ENCODE measurements at regions not wholly inside any gene's neighbourhood (a gene's known extent, or its start where the extent isn't known, plus 50 kb on each side); places are given as distances from the start of the nearest gene placed in this dataset.

DNA sequence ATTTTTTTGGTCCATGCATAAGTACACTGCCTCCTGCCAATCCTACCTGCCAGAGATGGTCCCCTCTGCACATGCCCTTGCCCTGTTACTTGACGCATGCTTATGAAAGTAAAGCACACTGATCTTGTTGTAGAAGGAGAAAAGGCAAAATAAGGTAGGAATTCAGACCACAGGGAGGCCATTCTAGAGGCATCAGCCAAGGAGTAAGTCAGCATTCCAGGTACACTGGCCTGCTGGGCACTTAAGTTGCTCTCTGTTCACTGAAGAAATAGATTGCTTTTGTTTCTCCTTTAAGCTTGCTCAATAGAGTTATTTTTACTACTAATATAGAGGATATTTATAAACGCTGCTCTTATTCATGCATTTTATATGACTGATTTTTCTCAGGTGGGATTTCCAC lies 604.4 kb downstream of the TDRD15 start:
- TF ChIP-seq, protein P1, sequence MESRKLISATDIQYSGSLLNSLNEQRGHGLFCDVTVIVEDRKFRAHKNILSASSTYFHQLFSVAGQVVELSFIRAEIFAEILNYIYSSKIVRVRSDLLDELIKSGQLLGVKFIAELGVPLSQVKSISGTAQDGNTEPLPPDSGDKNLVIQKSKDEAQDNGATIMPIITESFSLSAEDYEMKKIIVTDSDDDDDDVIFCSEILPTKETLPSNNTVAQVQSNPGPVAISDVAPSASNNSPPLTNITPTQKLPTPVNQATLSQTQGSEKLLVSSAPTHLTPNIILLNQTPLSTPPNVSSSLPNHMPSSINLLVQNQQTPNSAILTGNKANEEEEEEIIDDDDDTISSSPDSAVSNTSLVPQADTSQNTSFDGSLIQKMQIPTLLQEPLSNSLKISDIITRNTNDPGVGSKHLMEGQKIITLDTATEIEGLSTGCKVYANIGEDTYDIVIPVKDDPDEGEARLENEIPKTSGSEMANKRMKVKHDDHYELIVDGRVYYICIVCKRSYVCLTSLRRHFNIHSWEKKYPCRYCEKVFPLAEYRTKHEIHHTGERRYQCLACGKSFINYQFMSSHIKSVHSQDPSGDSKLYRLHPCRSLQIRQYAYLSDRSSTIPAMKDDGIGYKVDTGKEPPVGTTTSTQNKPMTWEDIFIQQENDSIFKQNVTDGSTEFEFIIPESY (IDR thresholded peaks at IDR 0.05; ENCODE audit: extremely low read depth, insufficient replicate concordance, low read length) = no peak
- TF ChIP-seq ZNF274 (IDR thresholded peaks at IDR 0.05; ENCODE audit: low read depth, low read length) (no peak), POLR2AphosphoS5 (IDR thresholded peaks at IDR 0.05; ENCODE audit: low read depth, low read length) (no peak), CBX3 (IDR thresholded peaks at IDR 0.05; ENCODE audit: low read depth) (no peak), POLR2A (IDR thresholded peaks at IDR 0.05; ENCODE audit: borderline replicate concordance, extremely low read depth, insufficient read depth, insufficient read length) (no peak), EGR1 (IDR thresholded peaks at IDR 0.05; ENCODE audit: low read depth) (no peak), EZH2 (IDR thresholded peaks at IDR 0.05) (no peak), ELF1 (IDR thresholded peaks at IDR 0.05; ENCODE audit: borderline replicate concordance, low read depth) (no peak), CTCF (IDR thresholded peaks at IDR 0.05 in 2 of 3, conservative IDR thresholded peaks at IDR 0.05 in 1 of 3; ENCODE audit: borderline replicate concordance in 1 of 3, insufficient read depth in 1 of 3, low read depth in 2 of 3, low read length in 2 of 3) (no peak), RAD21 (IDR thresholded peaks at IDR 0.05; ENCODE audit: low read depth) (no peak), MAX (IDR thresholded peaks at IDR 0.05) (no peak), FOSL1 (IDR thresholded peaks at IDR 0.05; ENCODE audit: low read depth) (no peak), YY1 (IDR thresholded peaks at IDR 0.05; ENCODE audit: extremely low read depth, insufficient replicate concordance, low read depth, low read length) (no peak), ZFX (IDR thresholded peaks at IDR 0.05) (no peak), CEBPB (IDR thresholded peaks at IDR 0.05; ENCODE audit: low read depth) (no peak), TCF7L2 (IDR thresholded peaks at IDR 0.05; ENCODE audit: borderline replicate concordance, extremely low read depth, insufficient read depth, insufficient read length) (no peak), JUND (IDR thresholded peaks at IDR 0.05) (no peak), REST (IDR thresholded peaks at IDR 0.05; ENCODE audit: low read depth) (no peak), SP1 (IDR thresholded peaks at IDR 0.05; ENCODE audit: low read depth) (no peak)
- POLR2A ChIA-PET = no interaction called here
- Histone ChIP-seq H3K79me2 (ENCODE audit: insufficient read depth, low read length) (no peaks in the 10 kb centered on the region), H3K9me3 (ENCODE audit: control insufficient read depth in 1 of 2, insufficient read depth in 1 of 2, low read depth in 1 of 2, low read length in 2 of 2) (peaks cover 15 to 41% of the 10 kb centered on the region in 2 experiments; a peak in 2 of 4 replicates), H3K27ac (ENCODE audit: low read depth, low read length) (no peak overlapping the region), H3K27me3 (ENCODE audit: insufficient read depth, low read length) (no peaks in the 10 kb centered on the region), H3K4me3 (replicated peaks in 1 of 2; ENCODE audit: low read depth in 1 of 2, low read length in 2 of 2) (no peak overlapping the region), H3K4me2 (ENCODE audit: low read length) (no peak overlapping the region), H3K9me2 (ENCODE audit: insufficient read depth) (no peaks in the 10 kb centered on the region), H3K4me1 (ENCODE audit: control insufficient read depth in 1 of 2, insufficient read depth in 2 of 2, low read length in 2 of 2) (no peaks in the 10 kb centered on the region), H3K36me3 (ENCODE audit: control insufficient read depth in 1 of 2, insufficient read depth in 2 of 2, low read length in 2 of 2) (no peaks in the 10 kb centered on the region), H4K20me1 (ENCODE audit: insufficient read depth) (no peaks in the 10 kb centered on the region), H3K9ac (ENCODE audit: low read length) (no peak overlapping the region), H2AFZ (ENCODE audit: low read depth, low read length, poor library complexity, severe bottlenecking) (no peak overlapping the region)
- CTCF ChIA-PET = no interaction called here
- RAD21 ChIA-PET (ENCODE audit: low non-redundant PET in 1 of 2, low total read pairs in 2 of 2, uncharacterized antibody in 2 of 2, unreplicated experiment in 2 of 2) = no interaction called here
- DNase-seq (ENCODE audit: low read depth, low spot score) = no peak
- no peak for ATAC-seq
- intact Hi-C loops (cut with micrococcal nuclease) = no loop called here
- BruUV-seq (replicated peaks) = no TSS peak
